Heart right ventricle (tissue), 16 donors: ENCODE measurements at regions not wholly inside any gene's neighbourhood (a gene's known extent, or its start where the extent isn't known, plus 50 kb on each side); places are given as distances from the start of the nearest gene placed in this dataset.

Experiments used
- ATAC-seq, 8 donors: fragments of 200-7000 bp; cut with Tn5 transposase; one replicate each; pipeline ENCODE4 v1.9.1; 2020; ENCODE audit warnings: mild to moderate bottlenecking in 8 of 8, moderate library complexity in 8 of 8, moderate number of reproducible peaks in 1 of 8
- DNase-seq, 2 donors: peaks; one replicate each; pipeline ENCODE4 v3.0.0-alpha.2; 2020
- H3K27ac ChIP-seq, 10 donors: fragments of 200-600 bp; sonication (generic) in 2 of 10; one replicate each; pipeline versions ENCODE4 v1.5.0 to v1.8.0; 2020 to 2022; ENCODE audit warnings: mild to moderate bottlenecking in 3 of 10
- H3K27me3 ChIP-seq, 7 donors: fragments of 200-600 bp; one replicate each; pipeline ENCODE4 v1.8.0; 2021 to 2022; ENCODE audit warnings: mild to moderate bottlenecking in 2 of 7
- H3K36me3 ChIP-seq, 9 donors: fragments of 200-600 bp; sonication (generic) in 1 of 9; one replicate each; pipeline versions ENCODE4 v1.5.0 to v1.8.0; 2020 to 2022; ENCODE audit warnings: mild to moderate bottlenecking in 2 of 9
- H3K4me1 ChIP-seq, 9 donors: fragments of 200-600 bp; sonication (generic) in 1 of 9; one replicate each; pipeline versions ENCODE4 v1.5.0 to v1.8.0; 2020 to 2022; ENCODE audit warnings: mild to moderate bottlenecking in 4 of 9
- H3K4me3 ChIP-seq, 10 donors: fragments of 200-600 bp; sonication (generic) in 2 of 10; one replicate each; pipeline versions ENCODE4 v1.5.0 to v1.8.0; 2020 to 2022; ENCODE audit warnings: mild to moderate bottlenecking in 7 of 10, moderate library complexity in 2 of 10
- H3K9me3 ChIP-seq, 11 donors: fragments of 200-600 bp in 10 of 11; sonication (generic) in 2 of 11; one replicate each; pipeline versions ENCODE4 v1.5.0 to v1.8.0; 2013 to 2022; ENCODE audit warnings: mild to moderate bottlenecking in 2 of 11, control low read depth in 1 of 11, moderate library complexity in 1 of 11
- WGBS, 2 donors: extraction: QIAGEN DNeasy Blood & Tissue Kit; methylation state at CpG; one replicate each; pipeline ENCODE4 v1.1.7; 2013; ENCODE audit warnings: inconsistent platforms in 1 of 2; 5-methylcytosine and 5-hydroxymethylcytosine counted together
- intact Hi-C, 10 donors: fragments of 100-400 bp; cut with DNase I; formaldehyde crosslinking; loops; one replicate each; pipeline versions ENCODE4 v1.11.1 to v1.14.2; 2022
- TF ChIP-seq, protein P1 (sequence below), 9 donors: fragments of 200-600 bp; sonication (generic) in 2 of 9; IDR thresholded peaks; one replicate each; pipeline versions ENCODE4 v1.5.0 to v1.8.0; 2021 to 2022; ENCODE audit warnings: antibody characterized with exemption in 9 of 9, mild to moderate bottlenecking in 5 of 9, moderate library complexity in 1 of 9
- donor health status: Arrhythmogenic right ventricular cardiomyopathy.
- donor health status: ischemic (EF 13 %, LVEDD 7.1; RV severe dilation, severe dysfunction).
- donor health status: healthy with polysubstance abuse.
- donor health status: DM: no; HTN: yes; CAD: no.
- donor health status: DM: no; HTN: no; CAD: no.
- donor health status: ischemic (EF 25% LVEDD 6.9; RV normal size, moderate dysfunction).
- donor health status: ischemic (EF 25% LVEDD 5.7; RV mildly dilated, moderate dysfunction).
- donor health status: healthy.
- donor health status: DM: yes; HTN: yes; CAD: no.
- donor health status: Ischemic cardiomyopathy.
- donor health status: ischemic (EF 35%, LVEDD 5.7; RV mildly dilated, moderate dysfunction).
- donor health status: nonischemic (EF 11% LVEDD 7.7; RV severe dilation, severe dysfunction).
- donor health status: DM: yes; HTN: yes; CAD: no.
- donor health status: PGD.
- donor health status: ischemic (EF 29% LVEDD 5.4; RV normal size, mild dysfunction).
- donor health status: nonischemic (EF 23%, LVEDD 6.1; RV moderate dilation, normal function).

DNA sequence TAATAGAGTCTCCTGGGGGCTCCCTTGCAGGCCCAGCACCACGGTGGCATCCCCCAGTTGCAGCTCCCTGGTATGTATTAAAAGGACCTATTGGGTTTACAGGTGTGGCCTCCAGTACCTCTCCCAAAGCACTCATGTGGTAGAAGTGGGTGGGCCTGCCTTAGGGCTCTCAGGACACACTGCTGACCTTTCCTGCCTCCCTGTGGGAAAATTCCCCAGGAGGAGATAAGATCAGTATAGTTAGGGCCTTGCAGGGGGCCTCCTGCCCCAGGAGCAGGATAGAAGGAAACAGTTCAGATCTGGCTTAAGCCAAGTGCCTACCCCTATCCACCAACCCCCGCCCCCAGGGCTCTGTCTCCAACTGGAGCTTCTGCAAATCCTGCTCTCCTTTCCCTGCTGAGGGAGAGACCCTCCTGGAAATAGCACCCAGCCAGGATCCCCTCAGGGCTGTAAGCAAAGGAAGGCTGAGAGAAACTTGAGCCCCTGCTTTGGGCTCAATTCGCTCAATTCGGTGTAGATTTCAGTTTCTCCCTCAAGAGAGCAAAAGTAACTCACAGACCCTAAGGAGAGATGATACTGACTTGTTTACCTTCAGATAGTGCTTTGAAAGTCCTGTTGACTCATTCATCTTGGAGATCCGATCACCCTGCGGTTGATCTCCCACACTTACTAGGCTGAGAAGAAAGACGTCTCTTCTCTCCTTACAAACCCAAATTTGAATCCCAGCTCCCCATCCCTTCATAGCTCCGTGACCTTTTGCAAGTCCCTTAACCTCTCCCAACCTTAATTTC lies 130.6 kb downstream of the WDR11 start:
- ATAC-seq (no peak), DNase-seq (no peak)
- no peaks in the 10 kb centered on the region for H3K9me3 ChIP-seq
- intact Hi-C loops: no loop called here
- 60 to 61% methylated on average over 8 of the region's 8 CpGs for WGBS, 2 donors
- H3K27me3 ChIP-seq: peaks cover 0 to 62% (median 52%) of the 10 kb centered on the region in 7 donors
- H3K4me3 ChIP-seq: no peak overlapping the region
- peaks cover 0 to 13% (median 7%) of the 10 kb centered on the region in 9 donors for H3K4me1 ChIP-seq
- no peak overlapping the region for H3K27ac ChIP-seq
- no peaks in the 10 kb centered on the region for H3K36me3 ChIP-seq
- TF ChIP-seq, protein P1, sequence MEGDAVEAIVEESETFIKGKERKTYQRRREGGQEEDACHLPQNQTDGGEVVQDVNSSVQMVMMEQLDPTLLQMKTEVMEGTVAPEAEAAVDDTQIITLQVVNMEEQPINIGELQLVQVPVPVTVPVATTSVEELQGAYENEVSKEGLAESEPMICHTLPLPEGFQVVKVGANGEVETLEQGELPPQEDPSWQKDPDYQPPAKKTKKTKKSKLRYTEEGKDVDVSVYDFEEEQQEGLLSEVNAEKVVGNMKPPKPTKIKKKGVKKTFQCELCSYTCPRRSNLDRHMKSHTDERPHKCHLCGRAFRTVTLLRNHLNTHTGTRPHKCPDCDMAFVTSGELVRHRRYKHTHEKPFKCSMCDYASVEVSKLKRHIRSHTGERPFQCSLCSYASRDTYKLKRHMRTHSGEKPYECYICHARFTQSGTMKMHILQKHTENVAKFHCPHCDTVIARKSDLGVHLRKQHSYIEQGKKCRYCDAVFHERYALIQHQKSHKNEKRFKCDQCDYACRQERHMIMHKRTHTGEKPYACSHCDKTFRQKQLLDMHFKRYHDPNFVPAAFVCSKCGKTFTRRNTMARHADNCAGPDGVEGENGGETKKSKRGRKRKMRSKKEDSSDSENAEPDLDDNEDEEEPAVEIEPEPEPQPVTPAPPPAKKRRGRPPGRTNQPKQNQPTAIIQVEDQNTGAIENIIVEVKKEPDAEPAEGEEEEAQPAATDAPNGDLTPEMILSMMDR (IDR thresholded peaks at IDR 0.05): no peak

DNA sequence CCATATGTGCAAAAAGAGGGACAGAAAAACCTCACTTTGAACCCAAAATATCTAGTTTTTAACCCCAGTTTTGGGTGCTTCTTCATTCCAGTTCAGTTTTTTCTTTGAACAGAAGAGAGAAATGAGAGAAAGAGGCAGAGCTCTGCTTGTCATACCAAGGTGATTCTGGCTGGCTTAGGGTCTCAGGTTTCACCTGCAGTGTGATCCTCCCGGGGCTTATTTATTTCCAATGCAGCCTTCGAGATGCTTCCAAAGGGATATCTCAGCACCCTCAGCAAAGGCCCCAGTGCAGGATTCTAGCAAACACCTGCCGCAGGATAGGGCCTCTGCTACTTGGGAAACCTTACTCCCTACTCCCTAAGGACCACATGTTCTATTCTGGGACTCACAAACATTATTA lies 131.3 kb downstream of the WDR11 start:
- 52 to 55% methylated on average over 3 of the region's 3 CpGs for WGBS, 2 donors
- no peak for DNase-seq

DNA sequence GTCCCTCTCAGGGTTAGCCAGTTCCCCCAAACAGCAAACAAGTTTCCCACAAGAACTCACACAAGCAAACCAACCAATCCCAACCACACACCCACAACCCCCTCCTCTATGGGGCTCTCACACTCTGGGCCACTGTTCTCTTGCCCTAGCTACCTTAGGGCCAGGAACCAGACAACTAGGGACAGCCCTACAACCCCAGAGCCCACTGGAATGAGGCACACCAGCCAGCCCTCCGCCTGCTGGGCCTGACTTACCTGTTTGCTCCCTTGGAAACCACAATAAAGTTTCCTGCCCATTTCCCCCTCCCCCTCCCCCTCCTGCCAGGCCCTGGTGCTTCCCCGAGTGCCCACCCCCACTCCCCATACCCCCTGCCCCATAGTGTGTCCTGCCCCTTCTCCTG lies 132.6 kb downstream of the WDR11 start:
- TF ChIP-seq, protein P1 (IDR thresholded peaks at IDR 0.05): no peak
- H3K36me3 ChIP-seq: no peaks in the 10 kb centered on the region
- no peak overlapping the region for H3K27ac ChIP-seq
- DNase-seq (no peak), ATAC-seq (no peak)
- peaks cover 0 to 5% (median 0%) of the 10 kb centered on the region in 11 donors for H3K9me3 ChIP-seq
- H3K27me3 ChIP-seq: peaks cover 0 to 47% (median 40%) of the 10 kb centered on the region in 7 donors
- H3K4me1 ChIP-seq: peaks cover 0 to 13% (median 7%) of the 10 kb centered on the region in 9 donors
- 67 to 75% methylated on average over 2 of the region's 2 CpGs for WGBS, 2 donors
- intact Hi-C loops: no loop called here
- H3K4me3 ChIP-seq: no peak overlapping the region

More for the DNA sequence above, 131.3 kb downstream of the WDR11 start:
- Histone ChIP-seq H3K9me3 (no peaks in the 10 kb centered on the region), H3K27me3 (peaks cover 0 to 59% (median 50%) of the 10 kb centered on the region in 7 donors), H3K27ac (no peak overlapping the region), H3K4me1 (peaks cover 0 to 13% (median 7%) of the 10 kb centered on the region in 9 donors), H3K36me3 (no peaks in the 10 kb centered on the region), H3K4me3 (no peak overlapping the region)
- no peak for ATAC-seq
- TF ChIP-seq, protein P1 (IDR thresholded peaks at IDR 0.05): no peak
- intact Hi-C loops: no loop called here

DNA sequence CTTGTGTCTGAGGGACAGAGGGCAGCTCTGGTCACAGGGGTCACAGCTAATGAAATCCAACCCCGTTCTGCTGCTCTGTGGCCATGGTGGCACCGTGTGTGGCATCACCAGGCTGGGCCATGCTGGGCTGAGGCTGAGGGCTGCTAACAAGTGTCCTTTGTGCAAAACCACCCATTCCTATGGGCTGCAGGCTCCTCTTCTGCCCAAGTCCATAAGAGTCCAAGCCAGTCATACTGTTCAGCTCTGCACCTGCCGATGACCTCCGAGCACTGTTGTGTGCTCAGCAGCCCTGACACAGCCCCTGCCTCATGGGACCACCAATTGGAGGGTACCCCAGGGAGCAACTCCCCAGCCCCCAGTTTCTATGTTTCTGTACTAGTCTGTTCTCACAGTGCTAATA lies 133.1 kb downstream of the WDR11 start:
- no peak overlapping the region for H3K27ac ChIP-seq
- ATAC-seq (no peak), DNase-seq (no peak)
- 78 to 89% methylated on average over 4 of the region's 4 CpGs for WGBS, 2 donors
- H3K27me3 ChIP-seq: peaks cover 0 to 42% (median 35%) of the 10 kb centered on the region in 7 donors
- TF ChIP-seq, protein P1 (IDR thresholded peaks at IDR 0.05): no peak
- peaks cover 0 to 10% (median 4%) of the 10 kb centered on the region in 11 donors for H3K9me3 ChIP-seq
- H3K36me3 ChIP-seq: no peaks in the 10 kb centered on the region
- peaks cover 0 to 9% (median 2%) of the 10 kb centered on the region in 9 donors for H3K4me1 ChIP-seq
- no peak overlapping the region for H3K4me3 ChIP-seq
- intact Hi-C loops: no loop called here
